GM21423 (cell line): ENCODE measurements at regions not wholly inside any gene's neighbourhood (a gene's known extent, or its start where the extent isn't known, plus 50 kb on each side); places are given as distances from the start of the nearest gene placed in this dataset.

ENCODE experiments used
- ATAC-seq: cut with Tn5 transposase; IDR thresholded peaks from one replicate; pipeline ENCODE4 v1.9.1; 2021; ENCODE audit warnings: mild to moderate bottlenecking, moderate library complexity; ENCODE audit not compliant: unreplicated experiment

GRCh38 chr4:15215109-15215508 lies 212.7 kb upstream of the C1QTNF7 start:
- ATAC-seq, result no peak

GRCh38 chr4:15226203-15226602 lies 201.6 kb upstream of the C1QTNF7 start:
- ATAC-seq, result no peak

- ATAC-seq, result peak; percentile 67
These were observed 196.4 kb upstream of the C1QTNF7 start for GRCh38 chr4:15231265-15232091.

GRCh38 chr4:15232366-15233263 lies 195.2 kb upstream of the C1QTNF7 start:
- no peak for ATAC-seq

GRCh38 chr4:15233264-15233597 lies 194.6 kb upstream of the C1QTNF7 start:
- ATAC-seq, result no peak

- no peak for ATAC-seq
These were observed 194.2 kb upstream of the C1QTNF7 start for GRCh38 chr4:15233626-15234025.

GRCh38 chr4:15234116-15234855 lies 193.5 kb upstream of the C1QTNF7 start:
- no peak for ATAC-seq

- ATAC-seq, result no peak
These were observed 193.0 kb upstream of the C1QTNF7 start for GRCh38 chr4:15234856-15235126.

GRCh38 chr4:15235135-15235534 lies 192.7 kb upstream of the C1QTNF7 start:
- ATAC-seq, result no peak

- ATAC-seq, result no peak
These were observed 190.1 kb upstream of the C1QTNF7 start for GRCh38 chr4:15237648-15238230.

GRCh38 chr4:15238720-15239119 lies 189.1 kb upstream of the C1QTNF7 start:
- ATAC-seq, result peak; percentile 64

GRCh38 chr4:15239866-15240265 lies 188.0 kb upstream of the C1QTNF7 start:
- ATAC-seq, result no peak

- ATAC-seq, result no peak
These were observed 187.1 kb upstream of the C1QTNF7 start for GRCh38 chr4:15240764-15241163.

GRCh38 chr4:15242021-15242420 lies 185.8 kb upstream of the C1QTNF7 start:
- ATAC-seq, result no peak

GRCh38 chr4:15244354-15244753 lies 183.5 kb upstream of the C1QTNF7 start:
- no peak for ATAC-seq

- ATAC-seq, result no peak
These were observed 182.8 kb upstream of the C1QTNF7 start for GRCh38 chr4:15245006-15245530.

- ATAC-seq, result no peak
These were observed 177.8 kb upstream of the C1QTNF7 start for GRCh38 chr4:15250021-15250441.

- peak; percentile 88 for ATAC-seq
These were observed 174.5 kb upstream of the C1QTNF7 start for GRCh38 chr4:15253349-15253748.

- no peak for ATAC-seq
These were observed 173.5 kb upstream of the C1QTNF7 start for GRCh38 chr4:15254236-15254880.

GRCh38 chr4:15255537-15255936 lies 172.3 kb upstream of the C1QTNF7 start:
- ATAC-seq, result no peak
